ENCODE measurements at regions not wholly inside any gene's neighbourhood (a gene's known extent, or its start where the extent isn't known, plus 50 kb on each side); places are given as distances from the start of the nearest gene placed in this dataset.

DNA sequence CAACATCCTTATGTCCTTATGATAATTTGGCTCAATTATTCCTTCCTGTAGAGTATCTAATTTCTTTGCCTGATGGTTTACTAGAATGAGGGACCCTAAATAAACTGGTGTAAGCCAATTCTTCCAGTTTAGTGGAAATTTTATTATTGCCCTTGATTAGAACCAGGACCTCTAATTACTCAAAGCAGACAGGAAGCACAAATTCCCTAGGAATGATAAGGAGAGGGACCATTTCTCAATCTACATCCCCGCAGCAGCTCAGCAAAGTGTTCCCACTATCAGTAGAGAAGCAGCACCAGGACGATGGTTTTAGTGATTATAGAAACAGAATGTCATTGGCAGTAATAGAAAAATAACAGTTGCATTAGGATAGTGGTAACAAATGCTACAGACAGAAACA lies 97.1 kb downstream of the PLPPR4 start:
- Histone ChIP-seq H4K8ac (ENCODE audit: low read depth, low read length) (no peak overlapping the region), H3K14ac (ENCODE audit: low read length) (no peak overlapping the region), H4K91ac (ENCODE audit: low read depth, low read length) (no peak overlapping the region), H3K4me1 (ENCODE audit: control insufficient read depth in 1 of 2, insufficient read depth in 2 of 2, low read length in 2 of 2) (no peaks in the 10 kb centered on the region), H2BK120ac (ENCODE audit: insufficient read depth, low read length, poor library complexity) (no peak overlapping the region), H2BK5ac (ENCODE audit: low read depth, low read length, poor library complexity) (no peak overlapping the region), H3K23ac (ENCODE audit: low read length) (no peak overlapping the region), H4K12ac (ENCODE audit: low read depth, low read length) (no peak overlapping the region), H2BK12ac (ENCODE audit: low read length) (no peak overlapping the region), H3K79me1 (ENCODE audit: low read length) (no peaks in the 10 kb centered on the region), H3K27ac (ENCODE audit: low read depth, low read length) (no peak overlapping the region), H3K4me2 (ENCODE audit: low read length) (no peak overlapping the region), H3K4me3 (ENCODE audit: low read depth, low read length) (no peak overlapping the region), H3K9ac (ENCODE audit: low read length) (no peak overlapping the region), H3K27me3 (ENCODE audit: insufficient read depth, low read length) (no peaks in the 10 kb centered on the region), H3K4ac (ENCODE audit: low read depth, low read length) (no peak overlapping the region), H2AK5ac (ENCODE audit: low read length) (no peak overlapping the region), H3K36me3 (ENCODE audit: control insufficient read depth in 1 of 2, insufficient read depth in 2 of 2, low read length in 2 of 2) (no peaks in the 10 kb centered on the region), H3K18ac (ENCODE audit: low read length) (no peak overlapping the region), H3K79me2 (ENCODE audit: control insufficient read depth, insufficient read depth, low read length, poor library complexity) (no peaks in the 10 kb centered on the region), H3K9me3 (ENCODE audit: insufficient read depth, low read depth, low read length) (no peaks in the 10 kb centered on the region), H2AFZ (ENCODE audit: insufficient read depth, low read length, poor library complexity) (no peak overlapping the region)
- no CpG with 5 or more reads among the region's 2 CpGs for WGBS (ENCODE audit: extremely low coverage, insufficient coverage, insufficient read length)
- no peak for DNase-seq

DNA sequence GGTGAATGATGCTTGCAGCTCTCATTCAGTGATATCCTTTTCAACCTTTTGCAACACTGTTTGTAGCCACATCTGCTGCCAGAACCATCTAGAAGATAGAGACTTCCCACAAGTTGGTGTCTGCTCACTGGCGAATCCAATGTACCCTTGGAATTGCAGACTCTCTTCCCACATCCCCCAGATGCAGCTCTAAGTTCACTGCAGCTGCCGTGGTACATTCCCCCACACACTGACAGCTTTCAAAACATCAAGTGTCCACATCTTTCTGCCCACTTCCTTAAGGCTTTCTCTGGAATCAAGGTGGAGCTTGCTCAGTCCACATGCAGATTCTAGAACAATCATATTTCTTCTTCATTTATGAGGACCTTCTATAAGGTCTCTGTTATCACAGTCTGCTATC lies 99.2 kb downstream of the PLPPR4 start:
- Histone ChIP-seq H3K27me3 (ENCODE audit: insufficient read depth, low read length) (no peaks in the 10 kb centered on the region), H3K36me3 (ENCODE audit: control insufficient read depth in 1 of 2, insufficient read depth in 2 of 2, low read length in 2 of 2) (no peaks in the 10 kb centered on the region), H4K91ac (ENCODE audit: low read depth, low read length) (no peak overlapping the region), H3K4me3 (ENCODE audit: low read depth, low read length) (no peak overlapping the region), H2AFZ (ENCODE audit: insufficient read depth, low read length, poor library complexity) (no peak overlapping the region), H2BK120ac (ENCODE audit: insufficient read depth, low read length, poor library complexity) (no peak overlapping the region), H2BK12ac (ENCODE audit: low read length) (no peak overlapping the region), H2AK5ac (ENCODE audit: low read length) (no peak overlapping the region), H3K23ac (ENCODE audit: low read length) (no peak overlapping the region), H3K4me2 (ENCODE audit: low read length) (no peak overlapping the region), H4K12ac (ENCODE audit: low read depth, low read length) (no peak overlapping the region), H3K9ac (ENCODE audit: low read length) (no peak overlapping the region), H3K9me3 (ENCODE audit: insufficient read depth, low read depth, low read length) (no peaks in the 10 kb centered on the region), H2BK5ac (ENCODE audit: low read depth, low read length, poor library complexity) (no peak overlapping the region), H3K14ac (ENCODE audit: low read length) (no peak overlapping the region), H3K4ac (ENCODE audit: low read depth, low read length) (no peak overlapping the region), H3K18ac (ENCODE audit: low read length) (no peak overlapping the region), H3K79me2 (ENCODE audit: control insufficient read depth, insufficient read depth, low read length, poor library complexity) (no peaks in the 10 kb centered on the region), H3K27ac (ENCODE audit: low read depth, low read length) (no peak overlapping the region), H4K8ac (ENCODE audit: low read depth, low read length) (no peak overlapping the region), H3K79me1 (ENCODE audit: low read length) (no peaks in the 10 kb centered on the region), H3K4me1 (ENCODE audit: control insufficient read depth in 1 of 2, insufficient read depth in 2 of 2, low read length in 2 of 2) (no peaks in the 10 kb centered on the region)
- no peak for DNase-seq
- no CpG with 5 or more reads among the region's 2 CpGs for WGBS (ENCODE audit: extremely low coverage, insufficient coverage, insufficient read length)

DNA sequence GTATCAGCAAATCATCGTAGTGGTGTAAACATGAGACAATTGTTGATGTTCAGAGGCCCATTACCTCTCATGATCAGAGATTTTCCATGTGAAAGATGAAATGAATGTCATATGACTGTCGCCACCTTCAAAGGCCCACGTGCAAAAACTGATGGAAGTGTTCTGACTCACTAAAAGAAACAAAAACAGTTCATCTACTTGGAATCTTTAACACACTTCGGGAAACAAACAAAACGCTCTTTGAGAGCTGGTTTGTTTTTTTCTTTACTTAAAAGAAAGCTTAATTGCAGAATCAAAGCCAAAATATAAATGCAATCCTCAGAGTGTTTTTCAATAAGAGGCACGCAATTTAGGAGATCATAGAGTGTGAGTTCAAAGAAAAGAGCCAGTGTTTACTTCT lies 100.8 kb downstream of the PLPPR4 start:
- no peak for DNase-seq
- no peaks in the 10 kb centered on the region for H3K27me3 ChIP-seq (ENCODE audit: insufficient read depth, low read length)
- no peak overlapping the region for H2BK120ac ChIP-seq (ENCODE audit: insufficient read depth, low read length, poor library complexity)
- WGBS (ENCODE audit: extremely low coverage, insufficient coverage, insufficient read length): no CpG with 5 or more reads among the region's 6 CpGs
- no peak overlapping the region for H2BK5ac ChIP-seq (ENCODE audit: low read depth, low read length, poor library complexity)
- no peak overlapping the region for H3K18ac ChIP-seq (ENCODE audit: low read length)
- no peak overlapping the region for H3K4me2 ChIP-seq (ENCODE audit: low read length)
- no peaks in the 10 kb centered on the region for H3K9me3 ChIP-seq (ENCODE audit: insufficient read depth, low read depth, low read length)
- H4K8ac ChIP-seq (ENCODE audit: low read depth, low read length): no peak overlapping the region
- H2AK5ac ChIP-seq (ENCODE audit: low read length): no peak overlapping the region
- H3K79me1 ChIP-seq (ENCODE audit: low read length): no peaks in the 10 kb centered on the region
- H3K14ac ChIP-seq (ENCODE audit: low read length): no peak overlapping the region
- H2AFZ ChIP-seq (ENCODE audit: insufficient read depth, low read length, poor library complexity): no peak overlapping the region
- H3K4ac ChIP-seq (ENCODE audit: low read depth, low read length): no peak overlapping the region
- H3K27ac ChIP-seq (ENCODE audit: low read depth, low read length): no peak overlapping the region
- peaks cover 0 to 2% of the 10 kb centered on the region in 2 experiments for H3K4me1 ChIP-seq (ENCODE audit: control insufficient read depth in 1 of 2, insufficient read depth in 2 of 2, low read length in 2 of 2)
- H3K9ac ChIP-seq (ENCODE audit: low read length): no peak overlapping the region
- no peaks in the 10 kb centered on the region for H3K36me3 ChIP-seq (ENCODE audit: control insufficient read depth in 1 of 2, insufficient read depth in 2 of 2, low read length in 2 of 2)
- no peak overlapping the region for H2BK12ac ChIP-seq (ENCODE audit: low read length)
- H4K12ac ChIP-seq (ENCODE audit: low read depth, low read length): no peak overlapping the region
- no peak overlapping the region for H3K23ac ChIP-seq (ENCODE audit: low read length)
- no peak overlapping the region for H3K4me3 ChIP-seq (ENCODE audit: low read depth, low read length)
- no peaks in the 10 kb centered on the region for H3K79me2 ChIP-seq (ENCODE audit: control insufficient read depth, insufficient read depth, low read length, poor library complexity)
- no peak overlapping the region for H4K91ac ChIP-seq (ENCODE audit: low read depth, low read length)

DNA sequence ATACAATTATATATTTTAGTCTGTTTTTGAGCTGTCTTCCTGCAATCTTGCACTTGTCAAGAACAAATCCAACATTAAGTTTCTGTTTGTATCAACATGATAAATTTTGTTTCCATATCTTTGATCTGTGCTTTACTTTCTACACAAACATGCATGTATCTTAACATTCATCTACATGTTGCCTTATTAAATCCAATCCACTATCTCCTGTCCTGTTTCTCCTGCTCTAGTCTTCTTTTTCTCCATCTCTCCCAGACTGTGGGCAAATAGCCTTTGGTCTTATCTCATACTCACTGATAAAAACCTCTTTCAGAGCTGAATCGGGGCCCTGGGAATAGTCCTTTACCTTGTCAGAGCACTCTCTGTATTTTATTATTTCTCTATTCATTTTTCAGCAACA lies 101.3 kb downstream of the PLPPR4 start:
- H3K4me3 ChIP-seq (ENCODE audit: low read depth, low read length): no peak overlapping the region
- no peak overlapping the region for H3K9ac ChIP-seq (ENCODE audit: low read length)
- no peak overlapping the region for H2AFZ ChIP-seq (ENCODE audit: insufficient read depth, low read length, poor library complexity)
- no peaks in the 10 kb centered on the region for H3K27me3 ChIP-seq (ENCODE audit: insufficient read depth, low read length)
- no peak overlapping the region for H3K14ac ChIP-seq (ENCODE audit: low read length)
- no peak overlapping the region for H2BK5ac ChIP-seq (ENCODE audit: low read depth, low read length, poor library complexity)
- WGBS (ENCODE audit: extremely low coverage, insufficient coverage, insufficient read length): no CpG with 5 or more reads among the region's 1 CpG
- no peak overlapping the region for H3K18ac ChIP-seq (ENCODE audit: low read length)
- no peak for DNase-seq
- H3K79me1 ChIP-seq (ENCODE audit: low read length): no peaks in the 10 kb centered on the region
- no peak overlapping the region for H2BK120ac ChIP-seq (ENCODE audit: insufficient read depth, low read length, poor library complexity)
- no peak overlapping the region for H3K4ac ChIP-seq (ENCODE audit: low read depth, low read length)
- H3K9me3 ChIP-seq (ENCODE audit: insufficient read depth, low read depth, low read length): no peaks in the 10 kb centered on the region
- H2BK12ac ChIP-seq (ENCODE audit: low read length): no peak overlapping the region
- H4K8ac ChIP-seq (ENCODE audit: low read depth, low read length): no peak overlapping the region
- H3K27ac ChIP-seq (ENCODE audit: low read depth, low read length): no peak overlapping the region
- no peak overlapping the region for H2AK5ac ChIP-seq (ENCODE audit: low read length)
- no peak overlapping the region for H4K91ac ChIP-seq (ENCODE audit: low read depth, low read length)
- no peak overlapping the region for H4K12ac ChIP-seq (ENCODE audit: low read depth, low read length)
- H3K36me3 ChIP-seq (ENCODE audit: control insufficient read depth in 1 of 2, insufficient read depth in 2 of 2, low read length in 2 of 2): no peaks in the 10 kb centered on the region
- no peaks in the 10 kb centered on the region for H3K79me2 ChIP-seq (ENCODE audit: control insufficient read depth, insufficient read depth, low read length, poor library complexity)
- H3K23ac ChIP-seq (ENCODE audit: low read length): no peak overlapping the region
- no peak overlapping the region for H3K4me2 ChIP-seq (ENCODE audit: low read length)
- H3K4me1 ChIP-seq (ENCODE audit: control insufficient read depth in 1 of 2, insufficient read depth in 2 of 2, low read length in 2 of 2): peaks cover 0 to 2% of the 10 kb centered on the region in 2 experiments
